GM23338 (cell line): ENCODE measurements at regions not wholly inside any gene's neighbourhood (a gene's known extent, or its start where the extent isn't known, plus 50 kb on each side); places are given as distances from the start of the nearest gene placed in this dataset.

Experiments used
- ATAC-seq: fragments of 200-7000 bp; cut with Tn5 transposase; 3 replicates; pipeline ENCODE4 v1.9.1; 2020
- DNase-seq: peaks from one replicate; pipeline ENCODE4 v3.0.0-alpha.2; 2015; ENCODE audit warnings: low spot score
- H2AFZ ChIP-seq: fragments of 200-600 bp; sonication (generic); 2 replicates; pipeline ENCODE4 v1.8.0; 2016; ENCODE audit warnings: antibody characterized with exemption, mild to moderate bottlenecking, moderate library complexity
- H3F3A ChIP-seq: fragments of 200-600 bp; sonication (generic); replicated peaks from 2 replicates; pipeline ENCODE4 v1.8.0; 2017; ENCODE audit warnings: antibody characterized with exemption, mixed run types, low read depth
- H3K27ac ChIP-seq: fragments of 200-600 bp; sonication (generic); 2 replicates; pipeline ENCODE4 v1.6.1; 2016; ENCODE audit warnings: low read depth
- H3K27me3 ChIP-seq: fragments of 200-600 bp; sonication (generic); 2 replicates; pipeline ENCODE4 v1.8.0; 2016; ENCODE audit warnings: mild to moderate bottlenecking, mixed run types, moderate library complexity; ENCODE audit not compliant: insufficient read depth
- H3K36me3 ChIP-seq: fragments of 200-600 bp; sonication (generic); 2 replicates; pipeline ENCODE4 v1.8.0; 2016; ENCODE audit warnings: mild to moderate bottlenecking; ENCODE audit not compliant: insufficient read depth
- H3K4me1 ChIP-seq: fragments of 200-600 bp; sonication (generic); 2 replicates; pipeline ENCODE4 v1.8.0; 2016; ENCODE audit warnings: mild to moderate bottlenecking, moderate library complexity; ENCODE audit not compliant: insufficient read depth
- H3K4me2 ChIP-seq: fragments of 200-600 bp; sonication (generic); 2 replicates; pipeline ENCODE4 v1.7.1; 2017; ENCODE audit warnings: mixed run types
- H3K4me3 ChIP-seq: fragments of 200-600 bp; sonication (generic); 2 replicates; pipeline ENCODE4 v1.6.1; 2016; ENCODE audit warnings: mixed run types
- H3K79me2 ChIP-seq: fragments of 200-600 bp; sonication (generic); replicated peaks from 2 replicates; pipeline ENCODE4 v1.8.0; 2017; ENCODE audit warnings: mild to moderate bottlenecking; ENCODE audit not compliant: insufficient read depth
- H3K9me2 ChIP-seq: fragments of 200-600 bp; sonication (generic); 2 replicates; pipeline ENCODE4 v1.8.0; 2017; ENCODE audit not compliant: insufficient read depth
- H4K20me1 ChIP-seq: fragments of 200-600 bp; sonication (generic); replicated peaks from 2 replicates; pipeline ENCODE4 v1.8.0; 2017; ENCODE audit warnings: mild to moderate bottlenecking; ENCODE audit not compliant: insufficient read depth
- H3K27ac Mint-ChIP-seq: 2 replicates; pipeline ENCODE4 v1.8.0; 2020; ENCODE audit warnings: inconsistent platforms, mild to moderate bottlenecking, moderate library complexity, mixed read lengths
- H3K27me3 Mint-ChIP-seq: 3 replicates; pipeline ENCODE4 v1.8.0; 2022; ENCODE audit warnings: low read depth, mild to moderate bottlenecking, moderate library complexity, mixed read lengths, inconsistent platforms; ENCODE audit not compliant: insufficient read depth, poor library complexity
- H3K36me3 Mint-ChIP-seq: 3 replicates; pipeline ENCODE4 v1.8.0; 2021; ENCODE audit warnings: low read depth, mild to moderate bottlenecking, inconsistent platforms, moderate library complexity, mixed read lengths
- H3K4me1 Mint-ChIP-seq: 3 replicates; pipeline ENCODE4 v1.8.0; 2020; ENCODE audit warnings: mild to moderate bottlenecking, inconsistent platforms, mixed read lengths
- H3K4me3 Mint-ChIP-seq: 3 replicates; pipeline ENCODE4 v1.8.0; 2021; ENCODE audit warnings: moderate library complexity, mild to moderate bottlenecking, inconsistent platforms, mixed read lengths
- H3K9me3 Mint-ChIP-seq: 3 replicates; pipeline ENCODE4 v1.8.0; 2020; ENCODE audit warnings: moderate library complexity, mild to moderate bottlenecking, inconsistent platforms, mixed read lengths
- EZH2 ChIP-seq: fragments of 200-600 bp; sonication (generic); IDR thresholded peaks from one replicate; pipeline ENCODE4 v1.8.0; 2017; ENCODE audit warnings: antibody characterized with exemption, mild to moderate bottlenecking, low read depth; ENCODE audit not compliant: unreplicated experiment
- EZH2phosphoT487 ChIP-seq: fragments of 200-600 bp; sonication (generic); IDR thresholded peaks from one replicate; pipeline ENCODE4 v1.8.1; 2018; ENCODE audit warnings: antibody characterized with exemption; ENCODE audit not compliant: unreplicated experiment
- POLR2AphosphoS5 ChIP-seq: IDR thresholded peaks from 2 replicates; pipeline ENCODE4 v1.6.1; 2016; ENCODE audit warnings: antibody characterized with exemption, low read depth
- STAT1 ChIP-seq: IDR thresholded peaks from one replicate; pipeline ENCODE4 v1.6.1; 2016; ENCODE audit warnings: antibody characterized with exemption; ENCODE audit not compliant: unreplicated experiment
- ZNF331 ChIP-seq: fragments of 250-450 bp; sonication (Bioruptor Pico); IDR thresholded peaks from 2 replicates; pipeline ENCODE4 v1.5.0; 2020; ENCODE audit warnings: low read depth, mild to moderate bottlenecking, moderate library complexity
- TF ChIP-seq, protein P1 (sequence below): IDR thresholded peaks from 2 replicates; pipeline ENCODE4 v1.6.1; 2016; ENCODE audit warnings: antibody characterized with exemption
- TF ChIP-seq, protein P2 (sequence below): fragments of 250-450 bp; sonication (Bioruptor Pico); IDR thresholded peaks from 2 replicates; pipeline ENCODE4 v1.5.0; 2020; ENCODE audit warnings: mild to moderate bottlenecking, moderate library complexity

DNA sequence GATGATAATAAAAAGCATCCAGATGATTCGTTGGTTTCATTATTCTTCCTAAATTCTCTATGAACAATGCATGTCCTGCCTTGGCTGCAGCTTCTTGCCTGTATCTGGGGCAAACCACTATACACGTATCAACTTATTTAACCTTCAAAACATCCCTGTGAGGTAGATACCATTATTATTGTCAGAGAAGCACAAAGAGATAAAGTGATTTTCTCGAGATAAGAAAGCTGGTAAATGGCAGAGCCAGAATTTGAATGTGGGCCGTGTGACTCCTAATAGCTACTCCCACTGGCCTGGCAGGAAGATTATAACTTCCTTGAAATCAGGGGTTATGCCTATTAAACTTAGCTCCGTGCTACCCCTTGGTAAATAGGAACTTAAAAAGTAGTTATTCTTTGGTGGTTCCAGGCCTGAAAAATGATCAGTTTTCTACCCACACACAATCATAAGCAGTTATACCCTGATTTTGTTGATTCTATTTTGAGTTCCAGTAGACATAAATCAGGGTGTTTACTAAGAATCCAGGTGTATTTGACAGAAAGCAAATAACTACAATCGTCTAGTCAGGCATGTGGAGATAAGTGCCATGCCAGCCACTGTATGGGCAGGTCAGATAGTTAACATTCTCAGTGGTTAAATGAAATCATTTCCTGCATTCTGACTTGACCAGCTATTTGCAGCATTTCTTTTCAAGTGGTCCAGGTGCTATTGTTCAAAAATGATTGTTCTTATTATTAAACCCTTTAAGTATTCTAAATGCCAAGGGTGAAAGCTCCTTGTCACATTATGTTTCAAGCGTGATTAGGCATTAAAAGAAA lies 99.2 kb upstream of the LRRN1 start (continued):
- TF ChIP-seq EZH2 (no peak), ZNF331 (CRISPR knock-in tag) (no peak)
- TF ChIP-seq, protein P1, sequence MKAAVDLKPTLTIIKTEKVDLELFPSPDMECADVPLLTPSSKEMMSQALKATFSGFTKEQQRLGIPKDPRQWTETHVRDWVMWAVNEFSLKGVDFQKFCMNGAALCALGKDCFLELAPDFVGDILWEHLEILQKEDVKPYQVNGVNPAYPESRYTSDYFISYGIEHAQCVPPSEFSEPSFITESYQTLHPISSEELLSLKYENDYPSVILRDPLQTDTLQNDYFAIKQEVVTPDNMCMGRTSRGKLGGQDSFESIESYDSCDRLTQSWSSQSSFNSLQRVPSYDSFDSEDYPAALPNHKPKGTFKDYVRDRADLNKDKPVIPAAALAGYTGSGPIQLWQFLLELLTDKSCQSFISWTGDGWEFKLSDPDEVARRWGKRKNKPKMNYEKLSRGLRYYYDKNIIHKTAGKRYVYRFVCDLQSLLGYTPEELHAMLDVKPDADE: no peak
- TF ChIP-seq, protein P2, sequence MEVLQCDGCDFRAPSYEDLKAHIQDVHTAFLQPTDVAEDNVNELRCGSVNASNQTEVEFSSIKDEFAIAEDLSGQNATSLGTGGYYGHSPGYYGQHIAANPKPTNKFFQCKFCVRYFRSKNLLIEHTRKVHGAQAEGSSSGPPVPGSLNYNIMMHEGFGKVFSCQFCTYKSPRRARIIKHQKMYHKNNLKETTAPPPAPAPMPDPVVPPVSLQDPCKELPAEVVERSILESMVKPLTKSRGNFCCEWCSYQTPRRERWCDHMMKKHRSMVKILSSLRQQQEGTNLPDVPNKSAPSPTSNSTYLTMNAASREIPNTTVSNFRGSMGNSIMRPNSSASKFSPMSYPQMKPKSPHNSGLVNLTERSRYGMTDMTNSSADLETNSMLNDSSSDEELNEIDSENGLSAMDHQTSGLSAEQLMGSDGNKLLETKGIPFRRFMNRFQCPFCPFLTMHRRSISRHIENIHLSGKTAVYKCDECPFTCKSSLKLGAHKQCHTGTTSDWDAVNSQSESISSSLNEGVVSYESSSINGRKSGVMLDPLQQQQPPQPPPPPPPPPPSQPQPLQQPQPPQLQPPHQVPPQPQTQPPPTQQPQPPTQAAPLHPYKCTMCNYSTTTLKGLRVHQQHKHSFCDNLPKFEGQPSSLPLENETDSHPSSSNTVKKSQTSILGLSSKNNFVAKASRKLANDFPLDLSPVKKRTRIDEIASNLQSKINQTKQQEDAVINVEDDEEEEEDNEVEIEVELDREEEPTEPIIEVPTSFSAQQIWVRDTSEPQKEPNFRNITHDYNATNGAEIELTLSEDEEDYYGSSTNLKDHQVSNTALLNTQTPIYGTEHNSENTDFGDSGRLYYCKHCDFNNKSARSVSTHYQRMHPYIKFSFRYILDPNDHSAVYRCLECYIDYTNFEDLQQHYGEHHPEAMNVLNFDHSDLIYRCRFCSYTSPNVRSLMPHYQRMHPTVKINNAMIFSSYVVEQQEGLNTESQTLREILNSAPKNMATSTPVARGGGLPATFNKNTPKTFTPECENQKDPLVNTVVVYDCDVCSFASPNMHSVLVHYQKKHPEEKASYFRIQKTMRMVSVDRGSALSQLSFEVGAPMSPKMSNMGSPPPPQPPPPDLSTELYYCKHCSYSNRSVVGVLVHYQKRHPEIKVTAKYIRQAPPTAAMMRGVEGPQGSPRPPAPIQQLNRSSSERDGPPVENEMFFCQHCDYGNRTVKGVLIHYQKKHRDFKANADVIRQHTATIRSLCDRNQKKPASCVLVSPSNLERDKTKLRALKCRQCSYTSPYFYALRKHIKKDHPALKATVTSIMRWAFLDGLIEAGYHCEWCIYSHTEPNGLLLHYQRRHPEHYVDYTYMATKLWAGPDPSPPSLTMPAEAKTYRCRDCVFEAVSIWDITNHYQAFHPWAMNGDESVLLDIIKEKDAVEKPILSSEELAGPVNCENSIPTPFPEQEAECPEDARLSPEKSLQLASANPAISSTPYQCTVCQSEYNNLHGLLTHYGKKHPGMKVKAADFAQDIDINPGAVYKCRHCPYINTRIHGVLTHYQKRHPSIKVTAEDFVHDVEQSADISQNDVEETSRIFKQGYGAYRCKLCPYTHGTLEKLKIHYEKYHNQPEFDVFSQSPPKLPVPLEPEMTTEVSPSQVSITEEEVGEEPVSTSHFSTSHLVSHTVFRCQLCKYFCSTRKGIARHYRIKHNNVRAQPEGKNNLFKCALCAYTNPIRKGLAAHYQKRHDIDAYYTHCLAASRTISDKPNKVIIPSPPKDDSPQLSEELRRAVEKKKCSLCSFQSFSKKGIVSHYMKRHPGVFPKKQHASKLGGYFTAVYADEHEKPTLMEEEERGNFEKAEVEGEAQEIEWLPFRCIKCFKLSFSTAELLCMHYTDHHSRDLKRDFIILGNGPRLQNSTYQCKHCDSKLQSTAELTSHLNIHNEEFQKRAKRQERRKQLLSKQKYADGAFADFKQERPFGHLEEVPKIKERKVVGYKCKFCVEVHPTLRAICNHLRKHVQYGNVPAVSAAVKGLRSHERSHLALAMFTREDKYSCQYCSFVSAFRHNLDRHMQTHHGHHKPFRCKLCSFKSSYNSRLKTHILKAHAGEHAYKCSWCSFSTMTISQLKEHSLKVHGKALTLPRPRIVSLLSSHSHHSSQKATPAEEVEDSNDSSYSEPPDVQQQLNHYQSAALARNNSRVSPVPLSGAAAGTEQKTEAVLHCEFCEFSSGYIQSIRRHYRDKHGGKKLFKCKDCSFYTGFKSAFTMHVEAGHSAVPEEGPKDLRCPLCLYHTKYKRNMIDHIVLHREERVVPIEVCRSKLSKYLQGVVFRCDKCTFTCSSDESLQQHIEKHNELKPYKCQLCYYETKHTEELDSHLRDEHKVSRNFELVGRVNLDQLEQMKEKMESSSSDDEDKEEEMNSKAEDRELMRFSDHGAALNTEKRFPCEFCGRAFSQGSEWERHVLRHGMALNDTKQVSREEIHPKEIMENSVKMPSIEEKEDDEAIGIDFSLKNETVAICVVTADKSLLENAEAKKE: no peak

DNA sequence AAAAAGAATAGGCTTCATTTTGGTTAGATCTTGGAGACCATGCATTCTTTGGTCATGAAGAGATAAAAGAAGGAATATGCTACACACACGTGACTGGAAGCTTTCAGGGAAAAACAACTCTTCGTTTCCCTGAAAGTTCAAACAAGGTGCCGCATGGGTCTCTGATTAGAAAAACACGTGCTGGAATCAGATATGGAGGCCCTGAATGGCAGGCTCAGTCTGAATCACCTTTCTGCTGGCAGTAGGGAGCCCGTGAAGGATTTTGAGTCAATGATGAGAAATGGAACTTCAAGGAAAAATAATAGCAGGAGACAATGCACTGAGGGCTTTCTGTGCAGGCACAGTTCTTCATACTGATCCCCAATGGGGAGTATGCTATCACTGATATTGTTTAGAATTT lies 99.8 kb upstream of the LRRN1 start:
- Histone ChIP-seq H3K27me3 (no peaks in the 10 kb centered on the region), H3K36me3 (no peaks in the 10 kb centered on the region), H3K9me2 (0 out of 2 replicates have a peak, but pooled peaks cover 3% of the 10 kb centered on the region), H3F3A (no peaks in the 10 kb centered on the region), H3K4me1 (peaks cover 4% of the 10 kb centered on the region; the same call in 1 of the 2 replicates), H3K79me2 (no peaks in the 10 kb centered on the region), H3K4me3 (no peak overlapping the region), H2AFZ (no peak overlapping the region), H3K4me2 (no peak overlapping the region), H4K20me1 (no peaks in the 10 kb centered on the region), H3K27ac (no peak overlapping the region)
- Mint-ChIP-seq H3K9me3 (peaks cover 82% of the 10 kb centered on the region), H3K36me3 (peaks cover 3% of the 10 kb centered on the region), H3K27ac (no peak overlapping the region), H3K4me3 (no peak overlapping the region), H3K4me1 (peaks cover 3% of the 10 kb centered on the region; the same call in 2 of the 3 replicates), H3K27me3 (no peaks in the 10 kb centered on the region)
- DNase-seq (no peak), ATAC-seq (no peak)
- TF ChIP-seq, protein P2: no peak
- TF ChIP-seq EZH2phosphoT487 (no peak), STAT1 (no peak), POLR2AphosphoS5 (no peak)
